H1 (cell line): ENCODE measurements at regions not wholly inside any gene's neighbourhood (a gene's known extent, or its start where the extent isn't known, plus 50 kb on each side); places are given as distances from the start of the nearest gene placed in this dataset.

ENCODE experiments used
- ASH2L ChIP-seq: fragments of 200-600, 300-600 bp; sonication (generic); IDR thresholded peaks from one replicate; pipeline ENCODE4 v1.7.1; 2017; ENCODE audit warnings: low read length
- CEBPB ChIP-seq: IDR thresholded peaks from 2 replicates; pipeline ENCODE4 v1.6.1; 2012; ENCODE audit warnings: low read depth, low read length
- CREB1 ChIP-seq: IDR thresholded peaks from 2 replicates; pipeline ENCODE4 v1.6.1; 2012; ENCODE audit warnings: inconsistent platforms
- E2F6 ChIP-seq: IDR thresholded peaks from 2 replicates; pipeline ENCODE4 v1.6.1; 2012; ENCODE audit warnings: inconsistent platforms
- FOSL1 ChIP-seq: IDR thresholded peaks from 2 replicates; pipeline ENCODE4 v1.6.1; 2011; ENCODE audit warnings: mild to moderate bottlenecking, low read depth, low read length, moderate library complexity; ENCODE audit not compliant: insufficient read depth
- JUND ChIP-seq: IDR thresholded peaks from 2 replicates; pipeline ENCODE4 v1.6.1; 2011; ENCODE audit warnings: mild to moderate bottlenecking, improper control_type of control experiment, low read length
- KDM4A ChIP-seq: IDR thresholded peaks from one replicate; pipeline ENCODE4 v1.7.1; 2012; ENCODE audit warnings: low read depth, mild to moderate bottlenecking, moderate library complexity, low read length, inconsistent platforms; ENCODE audit not compliant: severe bottlenecking
- RAD21 ChIP-seq, 2 experiments: IDR thresholded peaks in 1 of 2; conservative IDR thresholded peaks in 1 of 2; 2 replicates each; pipeline ENCODE4 v1.6.1; 2011; ENCODE audit warnings: low read depth in 2 of 2, low read length in 2 of 2, improper control_type of control experiment in 1 of 2, inconsistent platforms in 1 of 2, mild to moderate bottlenecking in 1 of 2, moderate library complexity in 1 of 2
- SP2 ChIP-seq: IDR thresholded peaks from 2 replicates; pipeline ENCODE4 v1.6.1; 2012; ENCODE audit warnings: mild to moderate bottlenecking, low read length, inconsistent platforms
- SP4 ChIP-seq: IDR thresholded peaks from 2 replicates; pipeline ENCODE4 v1.6.1; 2012; ENCODE audit warnings: low read length, inconsistent platforms
- SUZ12 ChIP-seq: fragments of 200-600 bp; sonication (generic); IDR thresholded peaks from 2 replicates; pipeline ENCODE4 v1.6.1; 2012; ENCODE audit warnings: mild to moderate bottlenecking, inconsistent platforms, low read length, moderate library complexity, mixed read lengths

GRCh38 chr18:25497151-25497794, 145.3 kb upstream of the ZNF521 start (continued):
- TF ChIP-seq CREB1 (no peak), KDM4A (no peak), ASH2L (no peak), RAD21 (IDR thresholded peaks at IDR 0.05 in 1 of 2, conservative IDR thresholded peaks at IDR 0.05 in 1 of 2; ENCODE audit: low read depth in 2 of 2, low read length in 2 of 2) (no peak), SP4 (no peak), SP2 (no peak), JUND (no peak), SUZ12 (no peak), CEBPB (no peak), FOSL1 (no peak), E2F6 (no peak)
